ENCODE measurements at regions not wholly inside any gene's neighbourhood (a gene's known extent, or its start where the extent isn't known, plus 50 kb on each side); places are given as distances from the start of the nearest gene placed in this dataset.

DNA sequence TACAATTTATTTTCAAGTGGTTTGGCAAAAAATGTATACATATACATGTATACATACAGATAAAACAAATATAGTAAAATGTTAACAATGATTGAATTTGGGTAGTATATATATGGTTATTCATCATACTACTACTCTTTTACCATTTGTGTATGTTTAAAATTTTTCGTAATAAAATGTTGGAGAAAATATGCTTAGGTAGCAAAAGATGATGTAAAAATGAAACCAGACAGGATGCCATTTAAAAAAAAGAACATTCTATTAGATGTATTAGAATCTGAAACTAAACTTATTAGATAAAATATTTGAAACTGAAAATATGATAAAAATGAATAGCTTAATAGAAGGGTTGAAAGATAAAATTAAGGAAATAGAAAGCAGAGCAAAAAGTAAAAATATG, 144.9 kb upstream of the FER start:
- TF ChIP-seq POLR2AphosphoS5 (IDR thresholded peaks at IDR 0.05; ENCODE audit: low read depth, low read length) (no peak), POLR2A (IDR thresholded peaks at IDR 0.05; ENCODE audit: low read depth, low read length) (no peak)

Measured in GM12892 (cell line).